ENCODE measurements at regions not wholly inside any gene's neighbourhood (a gene's known extent, or its start where the extent isn't known, plus 50 kb on each side); places are given as distances from the start of the nearest gene placed in this dataset.

DNA sequence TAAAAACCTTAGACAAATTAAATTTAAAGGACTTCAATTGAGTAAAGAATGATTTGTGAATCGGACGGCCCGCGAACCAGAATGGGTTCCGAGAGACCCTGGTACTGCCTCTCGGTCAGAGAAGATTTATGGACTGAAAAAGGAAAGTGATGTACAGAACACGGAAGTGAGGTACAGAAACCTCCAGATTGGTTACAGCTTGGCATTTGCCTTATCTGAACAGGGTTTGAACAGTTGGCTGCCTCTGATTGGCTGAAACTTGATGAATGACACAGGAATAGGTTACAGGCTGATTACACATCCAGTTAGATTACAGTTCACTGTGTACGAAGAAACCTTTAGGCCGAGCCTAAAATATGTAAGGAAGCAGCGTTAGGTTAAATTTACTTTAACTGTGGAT is 156.5 kb upstream of the EGFLAM start:
- DNase-seq (ENCODE audit: low read depth in 2 of 3, low spot score in 2 of 3) = no peak

DNA sequence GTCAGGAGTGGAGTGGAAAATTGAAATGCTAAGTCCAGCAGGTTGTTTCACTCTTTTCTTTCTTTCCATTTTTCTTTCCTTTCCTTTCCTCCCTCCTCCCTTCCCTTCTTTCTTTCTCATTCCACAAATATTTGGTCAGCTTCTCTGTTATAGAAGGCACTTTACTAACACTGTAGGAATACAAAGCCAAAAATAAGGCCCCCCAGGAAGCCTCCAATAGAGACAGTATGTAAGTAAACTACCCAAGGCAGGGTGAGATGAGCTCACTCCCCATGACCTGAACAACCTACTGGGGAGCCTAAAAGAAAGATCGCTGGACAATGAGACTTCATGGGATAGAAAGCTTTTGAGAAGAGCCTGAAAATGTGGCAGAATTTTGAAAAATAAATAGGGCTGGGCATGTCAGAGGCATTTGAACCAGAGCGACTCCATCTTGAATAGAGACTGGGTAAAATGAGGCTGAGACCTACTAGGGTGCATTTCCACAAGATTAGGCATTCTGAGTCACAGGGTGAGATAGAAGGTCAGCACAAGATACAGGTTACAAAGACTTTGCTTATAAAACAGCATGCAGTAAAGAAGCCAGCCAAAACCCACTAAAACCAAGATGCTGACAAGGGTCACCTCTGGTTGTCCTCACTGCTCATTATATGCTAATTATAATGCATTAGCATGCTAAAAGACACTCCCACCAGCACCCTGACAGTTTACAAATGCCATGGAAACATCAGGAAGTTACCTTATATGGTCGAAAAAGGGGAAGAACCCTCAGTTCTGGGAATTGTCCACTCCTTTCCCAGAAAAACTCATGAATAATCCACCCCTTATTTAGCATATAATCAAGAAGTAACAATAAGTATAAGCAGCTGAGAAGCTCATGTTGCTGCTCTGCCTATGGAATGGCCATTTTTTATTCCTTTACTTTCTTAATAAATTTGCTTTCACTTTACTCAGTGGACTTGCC is 158.9 kb upstream of the EGFLAM start:
- DNase-seq (ENCODE audit: low read depth in 2 of 3, low spot score in 2 of 3) = no peak

DNA sequence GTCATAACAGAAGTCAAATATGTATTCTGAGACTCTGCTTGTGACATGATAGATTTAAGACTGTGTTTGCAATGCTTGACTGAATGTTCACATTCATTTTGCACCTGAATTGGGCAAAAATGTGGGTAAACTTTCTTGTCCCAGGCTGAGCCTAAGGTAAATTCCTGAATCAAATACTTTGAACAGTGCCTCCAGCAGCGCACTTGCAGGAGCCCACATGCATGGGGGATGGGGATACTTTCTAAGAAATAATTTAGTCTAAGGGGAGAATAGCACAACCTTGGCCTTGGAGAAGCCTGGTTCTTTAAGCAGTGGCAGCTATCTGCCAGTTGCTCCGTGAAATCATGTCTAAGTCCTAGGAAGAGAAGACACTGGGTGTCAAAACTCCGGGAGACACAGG is 163.5 kb upstream of the EGFLAM start:
- no peak for DNase-seq (ENCODE audit: low read depth in 2 of 3, low spot score in 2 of 3)

DNA sequence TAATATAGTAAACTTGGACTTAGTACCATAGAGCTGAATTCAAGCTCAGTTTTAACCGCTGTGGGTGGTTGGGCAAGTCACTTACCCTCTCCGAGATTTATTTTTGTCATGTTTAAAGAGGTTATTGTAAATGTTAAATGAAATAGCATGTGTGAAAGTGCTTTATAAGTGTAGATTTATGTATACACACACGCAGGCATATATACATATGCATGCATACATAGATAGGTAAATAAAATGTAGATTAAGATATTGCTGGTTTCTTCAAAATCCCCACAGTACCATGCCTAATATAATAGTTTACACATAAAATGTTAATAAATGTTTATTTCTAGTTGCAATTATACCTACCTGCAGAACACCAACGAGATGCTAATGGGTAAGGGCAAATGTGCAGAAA is 164.5 kb upstream of the EGFLAM start:
- no peak for DNase-seq (ENCODE audit: low read depth in 2 of 3, low spot score in 2 of 3)

DNA sequence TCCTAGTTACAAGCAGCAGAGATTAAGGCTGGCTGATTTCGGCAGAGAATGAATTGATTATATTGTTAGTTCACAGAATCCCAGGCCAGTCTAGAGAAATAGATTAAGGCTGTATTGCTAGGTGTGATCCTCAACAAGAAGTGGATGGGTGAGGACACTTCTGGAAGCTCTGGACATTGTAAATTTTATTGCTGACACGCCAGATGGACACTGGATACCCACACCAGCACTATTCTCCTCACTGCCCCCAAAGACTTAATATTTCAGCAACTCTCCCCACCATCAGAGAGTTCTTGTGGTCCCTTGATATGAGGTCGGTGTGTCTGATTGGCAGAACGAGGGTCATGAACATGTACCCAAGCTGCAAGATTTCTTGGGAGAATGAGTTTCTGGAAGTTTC is 171.6 kb upstream of the EGFLAM start:
- no peak for DNase-seq (ENCODE audit: low read depth in 2 of 3, low spot score in 2 of 3)

DNA sequence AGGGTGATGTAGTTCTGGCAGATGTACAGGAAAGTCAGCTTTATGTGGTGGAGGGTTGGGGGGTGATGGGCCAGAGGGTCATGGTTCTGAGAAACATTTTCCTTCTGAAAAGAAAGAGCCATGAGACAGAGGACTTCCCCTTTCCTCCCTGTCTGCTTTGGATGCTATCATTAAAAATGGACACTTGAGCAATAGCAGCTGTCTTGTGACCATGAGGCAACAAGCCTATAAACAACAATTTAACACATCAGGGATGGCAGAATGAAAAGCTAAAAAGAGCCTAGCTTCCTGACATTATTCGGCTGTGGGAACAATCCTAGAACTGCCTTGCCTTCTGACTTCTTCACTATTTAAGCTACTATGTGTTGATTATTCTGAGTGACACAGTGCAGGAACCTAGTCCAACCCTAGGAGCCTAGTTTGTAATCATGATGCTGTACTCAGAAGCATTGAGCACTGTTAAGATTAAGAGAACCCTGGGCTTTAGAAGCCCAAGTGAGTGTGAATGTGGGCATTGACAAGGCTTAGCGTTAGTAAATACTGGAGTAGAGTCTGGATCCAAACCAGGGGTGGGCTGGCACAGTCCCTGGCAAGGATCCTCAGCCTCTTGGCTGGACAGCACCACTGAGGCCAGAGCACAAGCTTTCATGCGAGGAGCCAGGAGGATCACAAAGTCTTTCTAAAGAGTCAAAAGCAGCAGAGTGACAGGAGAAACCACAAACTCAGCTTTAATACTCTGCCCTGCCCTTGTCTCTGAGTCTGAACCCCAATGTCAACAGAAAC is 178.5 kb upstream of the EGFLAM start:
- DNase-seq (ENCODE audit: low read depth in 2 of 3, low spot score in 2 of 3) = no peak

DNA sequence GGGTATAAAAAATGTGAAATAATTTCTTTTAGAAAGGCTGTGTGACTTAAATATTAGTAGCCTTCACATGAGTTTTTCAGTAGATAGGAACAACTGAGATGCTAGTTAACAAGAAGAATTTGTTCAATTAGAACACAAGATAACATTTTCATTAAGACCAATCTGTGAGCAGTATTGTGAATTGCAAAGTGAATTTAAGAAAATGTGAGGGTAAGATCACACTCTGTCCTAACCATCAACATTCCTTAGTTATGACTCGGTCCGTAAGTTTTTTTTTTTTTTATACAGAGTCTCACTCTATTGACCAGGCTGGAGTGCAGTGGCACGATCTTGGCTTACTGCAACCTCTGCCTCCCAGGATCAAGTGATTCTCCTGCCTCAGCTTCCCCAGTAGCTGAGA is 180.2 kb upstream of the EGFLAM start:
- no peak for DNase-seq (ENCODE audit: low read depth in 2 of 3, low spot score in 2 of 3)

DNA sequence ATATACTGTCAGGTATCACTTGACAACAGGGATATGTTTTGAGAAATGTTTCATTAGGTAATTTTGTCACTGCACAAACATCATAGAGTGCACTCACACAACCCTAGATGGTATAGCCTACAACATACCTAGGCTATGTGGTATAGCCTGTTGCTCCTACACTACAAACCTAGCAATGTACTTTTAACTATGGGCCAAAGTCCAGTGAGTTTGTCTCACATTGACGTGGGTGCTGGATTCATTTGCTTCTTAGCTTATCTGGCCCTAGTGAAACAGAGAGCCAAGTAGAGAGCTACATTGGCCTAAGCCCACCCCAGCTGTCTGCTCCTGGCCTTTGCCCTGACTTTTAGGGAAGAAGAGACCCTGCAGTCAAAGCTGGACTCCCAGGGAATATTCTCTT is 180.7 kb upstream of the EGFLAM start:
- DNase-seq (ENCODE audit: low read depth in 2 of 3, low spot score in 2 of 3) = no peak

DNA sequence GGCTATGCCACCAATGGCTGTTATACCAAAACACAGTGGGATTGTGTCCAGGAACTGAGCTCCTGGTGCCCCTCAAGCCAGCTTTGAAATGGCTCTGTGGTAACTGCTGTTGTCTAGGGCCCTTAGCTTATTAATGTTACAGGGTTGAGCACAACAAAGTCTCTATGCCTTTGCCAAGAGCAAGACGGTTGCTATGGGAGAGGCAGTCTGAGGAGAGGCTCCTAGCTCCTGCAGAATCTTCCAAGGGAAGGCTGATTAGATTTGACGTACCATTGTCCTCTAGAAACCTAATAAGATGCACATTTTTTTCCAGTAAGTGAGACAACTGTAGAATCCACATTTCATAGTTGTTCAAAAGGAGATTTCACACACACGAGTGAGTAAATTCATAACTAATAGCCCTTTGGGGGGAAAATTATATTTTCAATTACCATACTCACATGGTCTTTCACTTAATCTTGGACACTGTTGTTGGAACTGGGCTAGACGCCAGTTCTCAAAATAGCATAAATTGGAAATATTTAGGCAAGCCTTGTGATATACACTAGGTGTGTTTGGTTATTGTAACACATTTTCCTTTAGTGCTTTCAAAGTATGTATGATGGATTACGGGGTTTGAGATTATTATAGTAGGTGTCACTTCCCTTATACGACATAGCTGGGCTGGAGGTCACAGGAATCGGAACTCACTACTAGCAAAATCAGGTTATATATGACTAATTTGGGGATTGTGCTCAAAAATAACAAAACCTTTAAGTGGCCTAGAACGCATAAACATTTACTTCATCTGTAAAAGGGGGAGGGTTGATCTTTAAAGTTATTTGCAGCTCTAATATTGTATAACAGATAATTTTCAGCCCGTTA is 186.3 kb upstream of the EGFLAM start:
- DNase-seq (ENCODE audit: low read depth in 2 of 3, low spot score in 2 of 3) = no peak

DNA sequence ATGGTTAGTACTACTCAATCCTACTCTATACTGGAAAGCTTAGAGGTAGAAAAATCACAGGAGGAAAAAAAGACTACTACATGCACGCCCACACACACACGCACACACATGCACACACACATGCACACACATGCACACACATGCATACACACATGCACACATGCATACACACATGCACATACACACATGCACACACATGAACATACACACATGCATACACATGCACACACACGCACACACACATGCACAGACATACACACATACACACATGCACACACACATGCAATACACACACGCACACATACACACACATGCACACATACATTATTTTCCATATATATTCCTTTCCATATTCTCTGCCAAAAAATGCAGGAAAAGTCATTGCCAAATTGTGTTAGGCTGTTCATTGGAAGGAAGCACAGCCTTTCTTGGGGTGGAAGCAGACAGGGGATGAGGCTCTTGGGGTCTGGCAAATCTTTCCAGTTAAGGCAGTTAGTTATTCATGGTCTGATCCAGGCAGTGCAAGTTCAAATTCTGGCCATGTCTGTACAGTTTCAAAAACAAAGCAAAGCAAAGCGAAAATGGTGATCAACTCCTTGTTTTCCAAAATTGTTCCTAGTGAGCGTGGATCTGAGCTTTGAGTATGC is 187.9 kb upstream of the EGFLAM start:
- no peak for DNase-seq (ENCODE audit: low read depth in 2 of 3, low spot score in 2 of 3)

DNA sequence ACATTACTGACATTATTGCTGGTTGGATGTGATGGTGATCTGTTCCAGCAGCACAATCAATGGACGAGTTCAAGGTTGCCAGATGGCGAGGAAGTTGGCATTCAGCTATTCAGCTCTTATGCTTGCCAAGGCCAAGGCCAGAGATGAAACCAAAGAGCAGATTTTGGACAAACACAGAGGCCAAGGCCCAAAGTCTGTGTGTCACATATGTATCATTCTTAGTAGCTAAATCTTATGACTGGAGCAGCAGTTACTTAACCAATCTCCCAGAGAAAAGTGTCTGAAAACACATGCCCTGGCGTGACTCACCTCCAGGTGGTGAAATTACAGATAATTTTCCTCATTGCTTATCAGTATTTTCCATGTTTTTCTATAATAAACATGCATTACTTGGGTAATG is 189.0 kb upstream of the EGFLAM start:
- no peak for DNase-seq (ENCODE audit: low read depth in 2 of 3, low spot score in 2 of 3)

DNA sequence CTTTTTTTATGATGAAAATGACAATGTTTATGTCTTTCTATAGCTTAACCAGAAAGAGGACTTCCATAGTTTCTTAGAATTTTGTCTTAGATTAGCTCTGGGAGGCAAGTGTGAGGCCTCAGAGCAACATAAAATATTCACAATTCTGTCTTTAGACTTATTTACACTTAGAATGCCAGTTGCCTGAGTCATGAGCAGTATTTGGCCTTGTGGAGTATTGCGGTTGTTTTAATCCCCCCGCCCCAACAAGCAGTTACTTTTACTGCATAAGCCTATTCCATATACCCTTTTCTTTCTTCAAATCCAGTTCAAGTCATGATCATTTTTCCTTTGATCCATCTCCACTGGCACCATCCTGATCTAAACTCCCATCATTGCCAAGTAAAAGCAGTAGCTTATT is 198.0 kb upstream of the EGFLAM start:
- DNase-seq (ENCODE audit: low read depth in 2 of 3, low spot score in 2 of 3) = no peak

DNA sequence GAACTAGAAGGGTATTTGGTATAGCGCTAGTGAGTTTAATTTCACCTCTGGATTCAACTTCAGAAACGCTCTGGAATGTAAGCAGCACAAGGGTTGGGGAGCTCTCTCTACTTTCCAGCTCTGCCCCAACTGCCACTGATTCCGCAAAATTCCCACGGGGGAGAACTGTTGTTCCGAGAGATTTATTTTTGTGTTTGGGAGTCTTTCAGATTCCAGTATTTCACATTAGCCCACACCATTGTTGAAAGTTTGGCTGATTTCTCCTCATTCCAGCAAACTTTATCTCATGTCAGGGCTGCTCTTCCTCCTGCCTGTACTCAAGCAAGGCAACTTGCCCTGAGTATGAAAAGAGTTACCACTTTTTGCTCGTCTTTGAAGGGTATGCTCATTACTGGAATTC is 198.5 kb upstream of the EGFLAM start:
- DNase-seq (ENCODE audit: low read depth in 2 of 3, low spot score in 2 of 3) = no peak

DNA sequence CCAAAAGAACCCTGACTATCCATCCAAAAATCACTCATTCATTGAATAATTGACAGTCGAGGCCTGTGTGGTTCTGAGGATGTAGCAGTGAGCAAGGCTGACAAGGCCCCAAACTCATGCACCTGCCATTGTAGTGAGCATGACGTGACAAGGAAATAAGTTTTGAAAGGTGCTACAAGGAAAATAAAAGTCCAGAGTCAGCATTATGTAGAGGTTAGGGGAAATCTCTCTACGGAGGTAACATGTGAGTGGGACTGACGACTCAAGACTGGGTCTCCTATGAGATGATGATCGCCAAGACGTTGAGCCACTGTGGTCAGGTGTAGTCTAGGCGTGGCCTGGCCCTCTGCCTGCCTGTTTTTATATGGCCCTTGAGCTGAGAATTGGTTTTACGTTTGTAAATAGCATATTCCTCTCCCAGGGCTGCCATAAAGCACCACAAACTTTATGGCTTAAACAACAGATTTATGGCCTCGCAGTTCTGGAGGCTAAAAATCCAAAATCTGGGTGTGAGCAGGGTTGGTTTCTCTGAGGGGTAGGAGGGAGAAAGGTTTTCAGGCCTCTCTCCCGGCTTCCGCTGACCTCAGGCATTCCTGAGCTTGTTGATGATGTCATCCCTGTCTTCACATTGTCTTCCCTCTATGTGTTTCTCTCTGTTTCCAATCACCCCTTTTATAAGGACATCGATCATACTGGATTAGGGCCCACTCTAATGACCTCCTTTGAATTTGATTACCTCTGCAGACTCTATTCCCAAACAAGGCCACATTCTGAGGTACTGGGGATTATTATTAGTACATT is 206.4 kb upstream of the EGFLAM start:
- no peak for DNase-seq (ENCODE audit: low read depth in 2 of 3, low spot score in 2 of 3)

DNA sequence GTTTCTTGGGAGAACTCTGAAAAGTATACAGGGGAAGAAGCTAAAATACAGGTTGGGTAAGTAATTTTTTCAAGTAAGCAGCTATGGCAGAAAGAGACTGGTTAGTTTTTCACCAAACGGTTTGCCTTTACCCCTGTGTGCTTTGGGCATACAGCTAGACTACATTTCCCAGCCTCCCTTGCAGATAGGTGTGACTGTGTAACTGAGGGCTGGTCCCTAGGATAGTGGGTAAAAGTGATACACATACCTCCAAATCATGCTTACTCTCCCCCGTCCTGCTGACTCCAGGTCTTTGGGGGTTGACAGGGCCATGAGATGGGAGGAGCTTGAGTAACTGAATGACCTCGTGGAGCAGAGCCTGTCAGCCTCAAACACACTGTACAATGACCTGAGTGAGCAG is 208.6 kb upstream of the GDNF start:
- DNase-seq (ENCODE audit: low read depth in 2 of 3, low spot score in 2 of 3) = no peak

DNA sequence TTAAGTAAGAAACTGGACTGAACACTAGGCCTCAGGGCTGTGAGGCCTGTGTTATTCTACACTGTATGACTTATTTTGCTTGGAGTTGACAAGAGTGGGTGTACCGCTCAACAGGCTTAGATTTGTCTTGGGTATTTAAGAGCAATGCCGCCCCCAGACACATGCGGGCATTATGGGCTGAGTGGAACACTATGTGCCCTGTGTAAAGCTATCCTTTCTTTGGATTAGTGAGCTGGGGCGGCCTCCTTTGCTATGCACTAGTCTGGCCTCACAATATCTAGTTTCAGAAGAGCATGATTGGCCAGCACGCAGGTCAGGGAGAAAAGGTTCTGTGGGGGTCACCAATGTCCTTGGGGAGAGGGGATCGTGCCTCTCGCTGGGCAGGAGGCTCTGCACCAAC is 206.3 kb upstream of the GDNF start:
- DNase-seq (ENCODE audit: low read depth in 2 of 3, low spot score in 2 of 3) = no peak

DNA sequence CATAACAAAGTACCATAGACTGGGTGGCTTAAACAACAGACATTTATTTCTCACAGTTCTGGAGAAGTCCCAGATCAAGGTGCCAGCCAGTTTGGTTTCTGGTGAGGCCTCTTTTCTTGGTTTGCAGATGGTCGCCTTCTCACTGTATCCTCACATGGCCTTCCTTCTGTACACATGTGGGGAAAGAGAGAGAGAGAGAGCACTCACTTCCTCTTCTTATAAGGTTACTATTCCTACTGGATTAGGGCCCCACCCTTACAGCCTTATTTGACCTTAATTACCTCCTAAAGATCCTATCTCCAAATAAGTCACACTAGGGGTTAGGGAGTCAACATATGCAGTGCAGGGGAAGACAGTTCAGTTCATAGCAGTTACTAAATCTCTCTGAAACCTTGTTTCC is 205.6 kb upstream of the GDNF start:
- DNase-seq (ENCODE audit: low read depth in 2 of 3, low spot score in 2 of 3) = no peak

DNA sequence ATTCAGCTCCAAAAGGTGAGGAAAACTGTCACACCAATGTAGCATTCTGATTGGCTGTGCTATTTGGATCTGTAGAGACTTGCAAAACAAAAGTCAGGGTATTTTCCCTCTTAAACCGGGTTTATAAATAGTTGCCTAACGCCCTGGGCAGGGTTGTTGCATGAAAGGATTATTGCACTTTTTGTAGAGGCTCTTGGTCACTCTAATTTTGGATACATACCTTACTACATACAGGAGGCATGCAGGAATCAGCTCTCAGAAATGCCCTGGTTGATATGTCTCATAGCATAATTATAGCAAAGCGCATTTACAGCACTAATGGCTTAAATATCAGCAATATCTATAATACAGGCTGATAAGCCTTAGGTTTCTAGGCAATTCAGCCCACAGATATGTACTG is 200.0 kb upstream of the GDNF start:
- no peak for DNase-seq (ENCODE audit: low read depth in 2 of 3, low spot score in 2 of 3)

DNA sequence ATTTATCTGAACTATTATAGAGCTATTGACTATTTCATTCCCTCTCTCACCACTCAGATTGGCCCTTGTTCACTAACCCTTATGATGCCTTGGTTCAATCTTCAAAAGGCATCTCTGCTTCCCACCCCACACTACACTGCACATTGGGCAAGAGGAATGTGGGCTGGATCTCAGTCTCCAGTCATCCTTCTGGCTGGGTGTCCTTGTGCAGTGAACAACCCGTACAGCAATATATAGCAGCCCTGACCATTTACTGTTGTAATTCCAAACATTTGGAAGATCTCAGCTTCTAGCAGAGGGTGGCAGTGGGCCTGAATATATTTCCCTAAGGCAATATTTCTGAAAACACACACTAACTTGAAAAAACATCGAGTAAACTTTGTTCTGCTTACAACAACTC is 199.2 kb upstream of the GDNF start:
- DNase-seq (ENCODE audit: low read depth in 2 of 3, low spot score in 2 of 3) = no peak

DNA sequence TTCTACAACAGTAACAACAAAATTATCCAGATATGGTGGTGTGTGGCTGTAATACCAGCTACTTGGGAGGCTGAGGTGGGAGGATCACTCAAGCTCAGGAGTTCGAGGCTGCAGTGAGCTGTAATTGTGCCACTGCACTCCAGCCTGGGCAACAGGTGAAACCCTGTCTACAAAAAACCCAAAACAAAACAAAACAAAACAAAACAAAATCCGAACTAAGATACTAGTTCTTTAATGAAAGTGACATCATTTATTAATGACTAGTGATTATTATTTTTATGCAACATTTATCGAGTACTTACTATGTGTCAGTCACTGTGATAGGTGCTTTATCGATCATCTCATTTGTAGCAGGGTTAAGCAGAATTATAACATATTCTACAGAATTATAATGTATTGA is 196.9 kb upstream of the GDNF start:
- DNase-seq (ENCODE audit: low read depth in 2 of 3, low spot score in 2 of 3) = no peak

All from hematopoietic multipotent progenitor cell (in vitro differentiated cells).